Mesothelial cell of epicardium (in vitro differentiated cells): ENCODE measurements at regions not wholly inside any gene's neighbourhood (a gene's known extent, or its start where the extent isn't known, plus 50 kb on each side); places are given as distances from the start of the nearest gene placed in this dataset.

Experiments used
- DNase-seq, 2 experiments: peaks; one replicate each; pipeline ENCODE4 v3.0.0; 2021; ENCODE audit warnings: low spot score in 2 of 2; ENCODE audit not compliant: unreplicated experiment in 2 of 2
- H3K27ac Mint-ChIP-seq: 2 replicates; pipeline ENCODE4 v1.8.0; 2021; ENCODE audit warnings: mixed read lengths
- H3K27me3 Mint-ChIP-seq: 2 replicates; pipeline ENCODE4 v1.8.0; 2021; ENCODE audit warnings: low read depth, mixed read lengths
- H3K36me3 Mint-ChIP-seq: 2 replicates; pipeline ENCODE4 v1.8.0; 2021; ENCODE audit warnings: mixed read lengths
- H3K4me1 Mint-ChIP-seq: 2 replicates; pipeline ENCODE4 v1.8.0; 2021; ENCODE audit warnings: mixed read lengths
- H3K4me3 Mint-ChIP-seq: 2 replicates; pipeline ENCODE4 v1.8.0; 2021; ENCODE audit warnings: mild to moderate bottlenecking, moderate library complexity, mixed read lengths
- H3K9me3 Mint-ChIP-seq: 2 replicates; pipeline ENCODE4 v1.8.0; 2021; ENCODE audit warnings: mixed read lengths
- CTCF ChIP-seq: fragments of 200-600 bp; sonication (generic); IDR thresholded peaks from one replicate; pipeline ENCODE4 v1.5.0; 2021; ENCODE audit warnings: antibody characterized with exemption; ENCODE audit not compliant: unreplicated experiment

DNA sequence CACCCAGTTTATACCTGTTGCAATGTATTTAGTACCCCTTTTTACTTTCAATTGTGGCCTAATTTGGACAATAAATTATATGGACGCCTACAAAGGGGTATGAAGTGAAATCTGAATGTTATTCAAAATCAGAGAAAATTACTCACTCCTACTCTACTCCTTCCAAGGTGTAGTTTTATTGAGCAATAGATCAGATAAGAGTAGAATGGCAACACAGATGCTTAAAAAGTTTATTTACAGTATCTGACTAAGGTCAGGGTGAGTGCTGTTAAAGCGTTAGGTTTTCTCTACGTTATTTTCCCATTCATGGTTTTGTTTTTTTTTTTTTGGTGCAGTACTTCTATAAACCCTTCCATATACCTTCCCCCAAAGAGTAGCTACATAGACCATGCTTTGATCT is 805.6 kb downstream of the KCNA4 start:
- H3K9me3 Mint-ChIP-seq: no peaks in the 10 kb centered on the region
- TF ChIP-seq CTCF: no peak

GRCh38 chr11:29210426-29210825 is 806.4 kb downstream of the KCNA4 start:
- H3K9me3 Mint-ChIP-seq: no peaks in the 10 kb centered on the region
- no peaks in the 10 kb centered on the region for H3K36me3 Mint-ChIP-seq
- peaks cover 8% of the 10 kb centered on the region for H3K4me1 Mint-ChIP-seq
- no peaks in the 10 kb centered on the region for H3K27me3 Mint-ChIP-seq
- no peak overlapping the region for H3K4me3 Mint-ChIP-seq
- H3K27ac Mint-ChIP-seq: no peak overlapping the region
- no peak for TF ChIP-seq CTCF
- DNase-seq: no peak

More for the DNA sequence above, 805.6 kb downstream of the KCNA4 start:
- Mint-ChIP-seq H3K27me3 (no peaks in the 10 kb centered on the region), H3K4me3 (no peak overlapping the region), H3K36me3 (no peaks in the 10 kb centered on the region), H3K27ac (no peak overlapping the region), H3K4me1 (peaks cover 8% of the 10 kb centered on the region)
- DNase-seq: no peak

DNA sequence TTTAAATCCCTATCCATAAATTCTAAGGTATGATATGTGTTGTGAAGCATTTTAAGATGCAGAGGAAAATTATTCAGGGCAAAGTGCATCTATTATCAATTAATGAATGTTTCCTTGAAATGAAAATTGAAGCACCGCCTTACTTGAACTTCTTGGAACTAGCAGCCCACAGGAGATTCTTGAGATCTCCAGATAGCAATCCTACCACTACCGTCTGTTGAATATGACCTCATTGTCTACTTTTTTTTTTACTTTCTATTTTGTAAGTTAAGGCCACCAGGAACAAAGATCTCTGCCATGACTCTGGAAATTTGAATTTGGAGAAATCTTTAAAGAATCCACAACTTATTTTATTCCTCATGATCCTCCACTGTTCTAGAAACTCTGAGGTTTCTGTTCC is 808.7 kb downstream of the KCNA4 start:
- H3K4me1 Mint-ChIP-seq: peaks cover 8% of the 10 kb centered on the region
- TF ChIP-seq CTCF: no peak
- H3K36me3 Mint-ChIP-seq: no peaks in the 10 kb centered on the region
- no peak overlapping the region for H3K27ac Mint-ChIP-seq
- no peaks in the 10 kb centered on the region for H3K9me3 Mint-ChIP-seq
- DNase-seq: no peak
- H3K27me3 Mint-ChIP-seq: no peaks in the 10 kb centered on the region
- no peak overlapping the region for H3K4me3 Mint-ChIP-seq

DNA sequence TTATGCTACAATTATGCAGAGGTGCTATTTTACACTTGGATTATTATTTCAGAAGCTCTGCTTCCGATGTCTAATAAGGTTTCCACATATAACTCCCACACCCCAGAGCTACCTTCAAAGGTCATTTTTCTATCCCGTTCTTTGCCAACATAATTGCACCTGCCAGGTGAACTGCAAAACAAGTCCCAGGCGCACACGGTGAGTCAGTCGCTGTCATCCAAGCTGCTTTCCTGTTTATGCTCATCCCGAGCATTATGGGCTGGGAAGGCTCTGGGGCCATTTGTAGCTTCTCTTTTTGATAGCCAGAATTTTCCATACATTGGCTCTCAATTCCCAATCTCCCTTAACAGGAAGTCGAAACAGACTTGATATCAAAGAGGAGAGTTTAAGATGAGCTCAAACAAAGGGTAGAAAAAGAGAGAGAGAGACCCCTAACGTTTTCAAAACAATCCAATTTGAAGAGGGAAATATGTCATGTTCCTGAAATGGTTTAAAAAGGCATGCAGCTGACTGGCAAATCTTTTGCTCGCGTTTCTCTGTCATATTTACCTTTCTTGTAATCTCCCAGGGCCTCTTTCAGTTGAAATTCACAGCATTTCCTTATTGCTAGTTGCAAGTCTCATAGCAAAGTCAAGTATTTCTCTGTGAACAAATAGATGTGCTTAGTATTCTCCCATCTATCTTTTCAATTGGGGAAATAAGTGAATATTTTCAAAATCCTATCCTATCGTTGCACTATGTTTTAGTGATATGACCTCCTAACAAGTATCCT is 815.9 kb downstream of the KCNA4 start:
- Mint-ChIP-seq H3K36me3 (no peaks in the 10 kb centered on the region), H3K4me3 (no peak overlapping the region), H3K4me1 (peaks cover 8% of the 10 kb centered on the region), H3K9me3 (no peaks in the 10 kb centered on the region), H3K27ac (no peak overlapping the region), H3K27me3 (no peaks in the 10 kb centered on the region)
- no peak for TF ChIP-seq CTCF
- DNase-seq: no peak

- Mint-ChIP-seq H3K4me3 (no peak overlapping the region), H3K27me3 (no peaks in the 10 kb centered on the region), H3K27ac (no peak overlapping the region), H3K4me1 (peaks cover 2% of the 10 kb centered on the region), H3K9me3 (peaks cover 4% of the 10 kb centered on the region), H3K36me3 (no peaks in the 10 kb centered on the region)
- no peak for TF ChIP-seq CTCF
- no peak for DNase-seq
Observed at GRCh38 chr11:29190313-29190712, 826.5 kb downstream of the KCNA4 start.
